ENCODE measurements at regions not wholly inside any gene's neighbourhood (a gene's known extent, or its start where the extent isn't known, plus 50 kb on each side); places are given as distances from the start of the nearest gene placed in this dataset.

- no peak overlapping the region for H2AFZ ChIP-seq (ENCODE audit: low read length)
- no peak overlapping the region for H3K27ac ChIP-seq (ENCODE audit: low read depth, low read length)
- DNase-seq (ENCODE audit: insufficient read length, low spot score, missing footprints): no peak
- no peaks in the 10 kb centered on the region for H3K79me2 ChIP-seq (ENCODE audit: insufficient read depth, low read length)
- H3K36me3 ChIP-seq (ENCODE audit: insufficient read depth, low read length): no peaks in the 10 kb centered on the region
- no peak for TF ChIP-seq CTCF (IDR thresholded peaks at IDR 0.05; ENCODE audit: extremely low read depth, low read depth, low read length)
- H3K4me3 ChIP-seq (ENCODE audit: insufficient read depth, low read length): no peak overlapping the region
- H3K4me2 ChIP-seq (ENCODE audit: insufficient read depth, low read length): no peak overlapping the region
- no peaks in the 10 kb centered on the region for H4K20me1 ChIP-seq (ENCODE audit: insufficient read depth, low read length)
- H3K9me3 ChIP-seq (ENCODE audit: low read depth, low read length): no peaks in the 10 kb centered on the region
- no peaks in the 10 kb centered on the region for H3K27me3 ChIP-seq (ENCODE audit: insufficient read depth, low read length)
- no peaks in the 10 kb centered on the region for H3K4me1 ChIP-seq (ENCODE audit: insufficient read depth, low read length)
Observed at GRCh38 chr20:39277185-39277584, 315.0 kb downstream of the DHX35 start.

- Histone ChIP-seq H4K20me1 (ENCODE audit: insufficient read depth, low read length) (no peaks in the 10 kb centered on the region), H3K4me3 (ENCODE audit: insufficient read depth, low read length) (no peak overlapping the region), H3K9me3 (ENCODE audit: low read depth, low read length) (no peaks in the 10 kb centered on the region), H3K79me2 (ENCODE audit: insufficient read depth, low read length) (no peaks in the 10 kb centered on the region), H2AFZ (ENCODE audit: low read length) (no peak overlapping the region), H3K27ac (ENCODE audit: low read depth, low read length) (no peak overlapping the region), H3K4me1 (ENCODE audit: insufficient read depth, low read length) (no peaks in the 10 kb centered on the region), H3K36me3 (ENCODE audit: insufficient read depth, low read length) (no peaks in the 10 kb centered on the region), H3K27me3 (ENCODE audit: insufficient read depth, low read length) (no peaks in the 10 kb centered on the region), H3K4me2 (ENCODE audit: insufficient read depth, low read length) (no peak overlapping the region)
- TF ChIP-seq CTCF (IDR thresholded peaks at IDR 0.05; ENCODE audit: extremely low read depth, low read depth, low read length): no peak
- DNase-seq (ENCODE audit: insufficient read length, low spot score, missing footprints): no peak
Observed at GRCh38 chr20:39270837-39271604, 308.9 kb downstream of the DHX35 start.

GRCh38 chr20:39269493-39270217, 307.5 kb downstream of the DHX35 start:
- TF ChIP-seq CTCF (IDR thresholded peaks at IDR 0.05; ENCODE audit: extremely low read depth, low read depth, low read length): no peak
- no peaks in the 10 kb centered on the region for H3K4me1 ChIP-seq (ENCODE audit: insufficient read depth, low read length)
- no peak overlapping the region for H3K4me2 ChIP-seq (ENCODE audit: insufficient read depth, low read length)
- H2AFZ ChIP-seq (ENCODE audit: low read length): no peak overlapping the region
- no peak overlapping the region for H3K4me3 ChIP-seq (ENCODE audit: insufficient read depth, low read length)
- H3K27me3 ChIP-seq (ENCODE audit: insufficient read depth, low read length): no peaks in the 10 kb centered on the region
- no peak for DNase-seq (ENCODE audit: insufficient read length, low spot score, missing footprints)
- H3K27ac ChIP-seq (ENCODE audit: low read depth, low read length): no peak overlapping the region
- no peaks in the 10 kb centered on the region for H3K36me3 ChIP-seq (ENCODE audit: insufficient read depth, low read length)
- H4K20me1 ChIP-seq (ENCODE audit: insufficient read depth, low read length): no peaks in the 10 kb centered on the region
- H3K79me2 ChIP-seq (ENCODE audit: insufficient read depth, low read length): no peaks in the 10 kb centered on the region
- no peaks in the 10 kb centered on the region for H3K9me3 ChIP-seq (ENCODE audit: low read depth, low read length)

GRCh38 chr20:39268981-39269461, 306.9 kb downstream of the DHX35 start:
- H3K9me3 ChIP-seq (ENCODE audit: low read depth, low read length): no peaks in the 10 kb centered on the region
- H3K36me3 ChIP-seq (ENCODE audit: insufficient read depth, low read length): no peaks in the 10 kb centered on the region
- H3K79me2 ChIP-seq (ENCODE audit: insufficient read depth, low read length): no peaks in the 10 kb centered on the region
- no peak overlapping the region for H3K27ac ChIP-seq (ENCODE audit: low read depth, low read length)
- no peak overlapping the region for H2AFZ ChIP-seq (ENCODE audit: low read length)
- H3K4me1 ChIP-seq (ENCODE audit: insufficient read depth, low read length): no peaks in the 10 kb centered on the region
- peak; percentile 77 for TF ChIP-seq CTCF (IDR thresholded peaks at IDR 0.05; ENCODE audit: extremely low read depth, low read depth, low read length)
- H3K4me2 ChIP-seq (ENCODE audit: insufficient read depth, low read length): no peak overlapping the region
- no peaks in the 10 kb centered on the region for H4K20me1 ChIP-seq (ENCODE audit: insufficient read depth, low read length)
- H3K4me3 ChIP-seq (ENCODE audit: insufficient read depth, low read length): no peak overlapping the region
- no peaks in the 10 kb centered on the region for H3K27me3 ChIP-seq (ENCODE audit: insufficient read depth, low read length)
- DNase-seq (ENCODE audit: insufficient read length, low spot score, missing footprints): peak; percentile 81
